ENCODE measurements at regions not wholly inside any gene's neighbourhood (a gene's known extent, or its start where the extent isn't known, plus 50 kb on each side); places are given as distances from the start of the nearest gene placed in this dataset.

GRCh38 chr17:51351080-51351479 is 90.7 kb downstream of the UTP18 start:
- no peaks in the 10 kb centered on the region; a peak in 1 of 5 replicates for H3K4me1 ChIP-seq (replicated peaks in 1 of 2; ENCODE audit: control insufficient read depth in 2 of 2, insufficient read depth in 2 of 2, low read length in 2 of 2)
- H3K27me3 ChIP-seq (ENCODE audit: control insufficient read depth in 2 of 2, insufficient read depth in 2 of 2, low read length in 2 of 2) = peaks cover 6 to 52% of the 10 kb centered on the region in 2 experiments; a peak in 4 of 5 replicates
- no peak overlapping the region for H3K9ac ChIP-seq (ENCODE audit: insufficient read depth in 1 of 2, low read depth in 2 of 2, low read length in 2 of 2)
- no peak overlapping the region for H2AFZ ChIP-seq (ENCODE audit: low read depth, low read length)
- H3K9me3 ChIP-seq (replicated peaks; ENCODE audit: control insufficient read depth, insufficient read depth, low read depth, low read length) = no peaks in the 10 kb centered on the region
- TF ChIP-seq MXI1 (IDR thresholded peaks at IDR 0.05; ENCODE audit: low read depth, low read length) = no peak
- ChIA-PET POLR2A (no interaction called here), CTCF (ENCODE audit: low intra/inter-chr PET ratio) (no interaction called here)
- H3K4me2 ChIP-seq (ENCODE audit: insufficient read depth, low read length) = no peak overlapping the region
- H3K27ac ChIP-seq (ENCODE audit: extremely low read depth, low read depth, low read length) = no peak overlapping the region
- intact Hi-C loops (cut with micrococcal nuclease) = no loop called here
- H3K9me1 ChIP-seq (ENCODE audit: control insufficient read depth, insufficient read depth, low read length) = no peaks in the 10 kb centered on the region
- in situ Hi-C loops (cut with MboI) = no loop called here
- H3K4me3 ChIP-seq = no peak overlapping the region
- WGBS (ENCODE audit: insufficient coverage, low coverage, missing lambda C conversion rate) = 0% methylated on average over 6 of the region's 6 CpGs
- DNase-seq (ENCODE audit: extremely low read depth in 1 of 4, low spot score in 3 of 4) (no peak), ATAC-seq (no peak), FAIRE-seq (no peak)
- H4K20me1 ChIP-seq (replicated peaks; ENCODE audit: control insufficient read depth, insufficient read depth, low read length) = no peaks in the 10 kb centered on the region
- BruUV-seq (replicated peaks) = no TSS peak
- H3K79me2 ChIP-seq (ENCODE audit: control insufficient read depth, insufficient read depth, low read length) = no peaks in the 10 kb centered on the region
- H3K36me3 ChIP-seq (ENCODE audit: control insufficient read depth, insufficient read depth, low read length) = no peaks in the 10 kb centered on the region

GRCh38 chr17:51351890-51352289 is 91.5 kb downstream of the UTP18 start:
- TF ChIP-seq ZNF121 (CRISPR knock-in tag; conservative IDR thresholded peaks at IDR 0.05) (no peak), STAT6 (CRISPR knock-in tag; IDR thresholded peaks at IDR 0.05) (no peak), CHD1 (IDR thresholded peaks at IDR 0.05; ENCODE audit: low read length) (no peak)
- no peaks in the 10 kb centered on the region for H3K9me1 ChIP-seq (ENCODE audit: control insufficient read depth, insufficient read depth, low read length)
- ChIA-PET CTCF (ENCODE audit: low intra/inter-chr PET ratio) (no interaction called here), POLR2A (interaction anchor here (0.6 kb wide), 1 partner anchor 37 kb away, joined by 3 read pairs; no protein-coding TSS in a partner anchor)
- no peaks in the 10 kb centered on the region for H3K79me2 ChIP-seq (ENCODE audit: control insufficient read depth, insufficient read depth, low read length)
- no peaks in the 10 kb centered on the region for H3K36me3 ChIP-seq (ENCODE audit: control insufficient read depth, insufficient read depth, low read length)
- no peaks in the 10 kb centered on the region; a peak in 1 of 5 replicates for H3K4me1 ChIP-seq (replicated peaks in 1 of 2; ENCODE audit: control insufficient read depth in 2 of 2, insufficient read depth in 2 of 2, low read length in 2 of 2)
- H2AFZ ChIP-seq (ENCODE audit: low read depth, low read length) = no peak overlapping the region
- H3K4me3 ChIP-seq = no peak overlapping the region
- ATAC-seq (no peak), DNase-seq (ENCODE audit: extremely low read depth in 1 of 4, low spot score in 3 of 4) (no peak), FAIRE-seq (no peak)
- intact Hi-C loops (cut with micrococcal nuclease) (no loop called here), in situ Hi-C loops (cut with MboI) (no loop called here)
- no peak overlapping the region for H3K9ac ChIP-seq (ENCODE audit: insufficient read depth in 1 of 2, low read depth in 2 of 2, low read length in 2 of 2)
- WGBS (ENCODE audit: insufficient coverage, low coverage, missing lambda C conversion rate) = 0% methylated on average over 3 of the region's 3 CpGs
- H4K20me1 ChIP-seq (replicated peaks; ENCODE audit: control insufficient read depth, insufficient read depth, low read length) = no peaks in the 10 kb centered on the region
- H3K4me2 ChIP-seq (ENCODE audit: insufficient read depth, low read length) = no peak overlapping the region
- no peaks in the 10 kb centered on the region for H3K9me3 ChIP-seq (replicated peaks; ENCODE audit: control insufficient read depth, insufficient read depth, low read depth, low read length)
- no peak overlapping the region for H3K27ac ChIP-seq (ENCODE audit: extremely low read depth, low read depth, low read length)
- BruUV-seq (replicated peaks) = no TSS peak
- peaks cover 6 to 52% of the 10 kb centered on the region in 2 experiments; a peak in 4 of 5 replicates for H3K27me3 ChIP-seq (ENCODE audit: control insufficient read depth in 2 of 2, insufficient read depth in 2 of 2, low read length in 2 of 2)
